Stimulated activated CD8-positive, alpha-beta memory T cell treated with anti-CD3 and anti-CD28 coated beads, Interleukin-12 subunit alpha, Interleukin-12 subunit beta, amount 100 ng/mL, for 1 hour (primary cell): ENCODE measurements at regions not wholly inside any gene's neighbourhood (a gene's known extent, or its start where the extent isn't known, plus 50 kb on each side); places are given as distances from the start of the nearest gene placed in this dataset.
"Not testable (repeated sequence)": the region's sequence is repeated elsewhere in the genome, so short reads cannot be mapped to it uniquely, and the experiment has no call there.

Experiments
- DNase-seq: peaks from one replicate; pipeline ENCODE4 v3.0.0-alpha.2; 2020; ENCODE audit warnings: low read depth

GRCh38 chr13:103618151-103618550 lies 551.9 kb upstream of the SLC10A2 start:
- DNase-seq, result no peak

GRCh38 chr13:103615771-103616170 lies 549.6 kb upstream of the SLC10A2 start:
- no peak for DNase-seq

GRCh38 chr13:103614761-103615160 lies 548.5 kb upstream of the SLC10A2 start:
- DNase-seq, result no peak

- DNase-seq, result no peak
Observed at GRCh38 chr13:103607995-103608394, 541.8 kb upstream of the SLC10A2 start.

- no peak for DNase-seq
Observed at GRCh38 chr13:103605546-103606326, 539.5 kb upstream of the SLC10A2 start.

- not testable (repeated sequence) for DNase-seq
Observed at GRCh38 chr13:103599870-103600269, 533.7 kb upstream of the SLC10A2 start.

GRCh38 chr13:103598671-103599070 lies 532.5 kb upstream of the SLC10A2 start:
- DNase-seq, result no peak

GRCh38 chr13:103573446-103573845 lies 507.2 kb upstream of the SLC10A2 start:
- DNase-seq, result no peak

- DNase-seq, result no peak
Observed at GRCh38 chr13:103568314-103568713, 502.1 kb upstream of the SLC10A2 start.

GRCh38 chr13:103557878-103558277 lies 491.7 kb upstream of the SLC10A2 start:
- DNase-seq, result no peak

- DNase-seq, result no peak
Observed at GRCh38 chr13:103556681-103557080, 490.5 kb upstream of the SLC10A2 start.

GRCh38 chr13:103547914-103548313 lies 481.7 kb upstream of the SLC10A2 start:
- DNase-seq, result no peak

GRCh38 chr13:103546271-103546670 lies 480.1 kb upstream of the SLC10A2 start:
- DNase-seq, result no peak

GRCh38 chr13:103542648-103543047 lies 476.4 kb upstream of the SLC10A2 start:
- DNase-seq, result no peak

GRCh38 chr13:103540382-103540765 lies 474.2 kb upstream of the SLC10A2 start:
- no peak for DNase-seq

- no peak for DNase-seq
Observed at GRCh38 chr13:103539721-103540381, 473.6 kb upstream of the SLC10A2 start.

GRCh38 chr13:103539265-103539664 lies 473.0 kb upstream of the SLC10A2 start:
- no peak for DNase-seq

- DNase-seq, result no peak
Observed at GRCh38 chr13:103537616-103538015, 471.4 kb upstream of the SLC10A2 start.

GRCh38 chr13:103531278-103531677 lies 465.1 kb upstream of the SLC10A2 start:
- DNase-seq, result no peak

GRCh38 chr13:103528437-103528836 lies 462.2 kb upstream of the SLC10A2 start:
- DNase-seq, result no peak

- no peak for DNase-seq
Observed at GRCh38 chr13:103525530-103525929, 459.3 kb upstream of the SLC10A2 start.

GRCh38 chr13:103523858-103524257 lies 457.6 kb upstream of the SLC10A2 start:
- DNase-seq, result no peak

GRCh38 chr13:103521532-103521931 lies 455.3 kb upstream of the SLC10A2 start:
- no peak for DNase-seq

- no peak for DNase-seq
Observed at GRCh38 chr13:103517768-103518102, 451.5 kb upstream of the SLC10A2 start.
